ENCODE measurements at regions not wholly inside any gene's neighbourhood (a gene's known extent, or its start where the extent isn't known, plus 50 kb on each side); places are given as distances from the start of the nearest gene placed in this dataset.
"Not testable (repeated sequence)": the region's sequence is repeated elsewhere in the genome, so short reads cannot be mapped to it uniquely, and the experiment has no call there.

- DNase-seq (ENCODE audit: low read depth in 4 of 4, low spot score in 3 of 4) = no peak
Observed at GRCh38 chr10:65273115-65273514, 1652.7 kb upstream of the LRRTM3 start.

GRCh38 chr10:65275296-65275695, 1650.5 kb upstream of the LRRTM3 start:
- no peak for DNase-seq (ENCODE audit: low read depth in 4 of 4, low spot score in 3 of 4)

GRCh38 chr10:65284495-65285041, 1641.3 kb upstream of the LRRTM3 start:
- no peak for DNase-seq (ENCODE audit: low read depth in 4 of 4, low spot score in 3 of 4)

- not testable (repeated sequence) for DNase-seq (ENCODE audit: low read depth in 4 of 4, low spot score in 3 of 4)
Observed at GRCh38 chr10:65285726-65286125, 1640.1 kb upstream of the LRRTM3 start.

- no peak for DNase-seq (ENCODE audit: low read depth in 4 of 4, low spot score in 3 of 4)
Observed at GRCh38 chr10:65291286-65291685, 1634.5 kb upstream of the LRRTM3 start.

GRCh38 chr10:65292551-65292950, 1633.3 kb upstream of the LRRTM3 start:
- no peak for DNase-seq (ENCODE audit: low read depth in 4 of 4, low spot score in 3 of 4)

GRCh38 chr10:65294329-65294728, 1631.5 kb upstream of the LRRTM3 start:
- no peak for DNase-seq (ENCODE audit: low read depth in 4 of 4, low spot score in 3 of 4)

- no peak for DNase-seq (ENCODE audit: low read depth in 4 of 4, low spot score in 3 of 4)
Observed at GRCh38 chr10:65301181-65301580, 1624.7 kb upstream of the LRRTM3 start.

GRCh38 chr10:65306201-65306600, 1619.6 kb upstream of the LRRTM3 start:
- DNase-seq (ENCODE audit: low read depth in 4 of 4, low spot score in 3 of 4) = no peak

- DNase-seq (ENCODE audit: low read depth in 4 of 4, low spot score in 3 of 4) = no peak
Observed at GRCh38 chr10:65312876-65313275, 1613.0 kb upstream of the LRRTM3 start.

GRCh38 chr10:65313406-65313805, 1612.4 kb upstream of the LRRTM3 start:
- no peak for DNase-seq (ENCODE audit: low read depth in 4 of 4, low spot score in 3 of 4)

- DNase-seq (ENCODE audit: low read depth in 4 of 4, low spot score in 3 of 4) = no peak
Observed at GRCh38 chr10:65314253-65314652, 1611.6 kb upstream of the LRRTM3 start.

GRCh38 chr10:65319493-65319892, 1606.3 kb upstream of the LRRTM3 start:
- DNase-seq (ENCODE audit: low read depth in 4 of 4, low spot score in 3 of 4) = no peak

GRCh38 chr10:65320236-65321026, 1605.4 kb upstream of the LRRTM3 start:
- DNase-seq (ENCODE audit: low read depth in 4 of 4, low spot score in 3 of 4) = no peak

- no peak for DNase-seq (ENCODE audit: low read depth in 4 of 4, low spot score in 3 of 4)
Observed at GRCh38 chr10:65323802-65324201, 1602.0 kb upstream of the LRRTM3 start.

GRCh38 chr10:65325913-65326312, 1599.9 kb upstream of the LRRTM3 start:
- no peak for DNase-seq (ENCODE audit: low read depth in 4 of 4, low spot score in 3 of 4)

GRCh38 chr10:65328486-65328885, 1597.3 kb upstream of the LRRTM3 start:
- no peak for DNase-seq (ENCODE audit: low read depth in 4 of 4, low spot score in 3 of 4)

GRCh38 chr10:65335311-65335710, 1590.5 kb upstream of the LRRTM3 start:
- DNase-seq (ENCODE audit: low read depth in 4 of 4, low spot score in 3 of 4) = no peak

GRCh38 chr10:65340340-65340739, 1585.5 kb upstream of the LRRTM3 start:
- no peak for DNase-seq (ENCODE audit: low read depth in 4 of 4, low spot score in 3 of 4)

- no peak for DNase-seq (ENCODE audit: low read depth in 4 of 4, low spot score in 3 of 4)
Observed at GRCh38 chr10:65341323-65341925, 1584.4 kb upstream of the LRRTM3 start.

GRCh38 chr10:65342245-65342644, 1583.6 kb upstream of the LRRTM3 start:
- DNase-seq (ENCODE audit: low read depth in 4 of 4, low spot score in 3 of 4) = no peak

- no peak for DNase-seq (ENCODE audit: low read depth in 4 of 4, low spot score in 3 of 4)
Observed at GRCh38 chr10:65346466-65346865, 1579.4 kb upstream of the LRRTM3 start.
